ENCODE measurements at regions not wholly inside any gene's neighbourhood (a gene's known extent, or its start where the extent isn't known, plus 50 kb on each side); places are given as distances from the start of the nearest gene placed in this dataset.

- H4K20me1 ChIP-seq (ENCODE audit: low read depth, low read length), result no peaks in the 10 kb centered on the region
- H3K9me3 ChIP-seq (ENCODE audit: insufficient read depth, low read length), result no peaks in the 10 kb centered on the region
- no peak overlapping the region for H2AFZ ChIP-seq (ENCODE audit: low read depth, low read length, severe bottlenecking)
- no peak overlapping the region for H3K4me3 ChIP-seq (ENCODE audit: insufficient read depth, low read length, poor library complexity, severe bottlenecking)
- no peak overlapping the region for H3K4me2 ChIP-seq (ENCODE audit: low read depth, low read length, poor library complexity, severe bottlenecking)
- no peaks in the 10 kb centered on the region for H3K79me2 ChIP-seq (ENCODE audit: insufficient read depth, low read length)
- TF ChIP-seq CTCF (IDR thresholded peaks at IDR 0.05; ENCODE audit: insufficient read depth, low read length, poor library complexity, severe bottlenecking) (no peak), EZH2phosphoT487 (conservative IDR thresholded peaks at IDR 0.05; ENCODE audit: low read length) (no peak)
- H3K9me2 ChIP-seq (replicated peaks; ENCODE audit: insufficient read depth, low read length), result no peaks in the 10 kb centered on the region
- H3K27me3 ChIP-seq (ENCODE audit: low read length), result no peaks in the 10 kb centered on the region
- no peak overlapping the region for H3K9ac ChIP-seq (ENCODE audit: low read length)
- H3K36me3 ChIP-seq (ENCODE audit: low read length), result no peaks in the 10 kb centered on the region
- H3K27ac ChIP-seq (ENCODE audit: low read depth, low read length), result no peak overlapping the region
- no peaks in the 10 kb centered on the region for H3F3A ChIP-seq (ENCODE audit: insufficient read depth)
Observed at GRCh38 chr5:8613078-8613685, 744.2 kb downstream of the MTRR start.

GRCh38 chr5:8615142-8615858, 746.4 kb downstream of the MTRR start:
- H3K27ac ChIP-seq (ENCODE audit: low read depth, low read length), result no peak overlapping the region
- no peaks in the 10 kb centered on the region for H3F3A ChIP-seq (ENCODE audit: insufficient read depth)
- H3K9ac ChIP-seq (ENCODE audit: low read length), result no peak overlapping the region
- no peaks in the 10 kb centered on the region for H3K9me2 ChIP-seq (replicated peaks; ENCODE audit: insufficient read depth, low read length)
- no peak overlapping the region for H3K4me2 ChIP-seq (ENCODE audit: low read depth, low read length, poor library complexity, severe bottlenecking)
- no peaks in the 10 kb centered on the region for H3K27me3 ChIP-seq (ENCODE audit: low read length)
- H3K36me3 ChIP-seq (ENCODE audit: low read length), result no peaks in the 10 kb centered on the region
- no peaks in the 10 kb centered on the region for H4K20me1 ChIP-seq (ENCODE audit: low read depth, low read length)
- no peak overlapping the region for H3K4me3 ChIP-seq (ENCODE audit: insufficient read depth, low read length, poor library complexity, severe bottlenecking)
- TF ChIP-seq CTCF (IDR thresholded peaks at IDR 0.05; ENCODE audit: insufficient read depth, low read length, poor library complexity, severe bottlenecking), result no peak
- TF ChIP-seq EZH2phosphoT487 (conservative IDR thresholded peaks at IDR 0.05; ENCODE audit: low read length), result no peak
- no peak overlapping the region for H2AFZ ChIP-seq (ENCODE audit: low read depth, low read length, severe bottlenecking)
- no peaks in the 10 kb centered on the region for H3K9me3 ChIP-seq (ENCODE audit: insufficient read depth, low read length)
- no peaks in the 10 kb centered on the region for H3K79me2 ChIP-seq (ENCODE audit: insufficient read depth, low read length)

- Histone ChIP-seq H3K9me2 (replicated peaks; ENCODE audit: insufficient read depth, low read length) (no peaks in the 10 kb centered on the region), H3K4me3 (ENCODE audit: insufficient read depth, low read length, poor library complexity, severe bottlenecking) (no peak overlapping the region), H3K27ac (ENCODE audit: low read depth, low read length) (no peak overlapping the region), H3F3A (ENCODE audit: insufficient read depth) (no peaks in the 10 kb centered on the region), H3K4me2 (ENCODE audit: low read depth, low read length, poor library complexity, severe bottlenecking) (no peak overlapping the region), H2AFZ (ENCODE audit: low read depth, low read length, severe bottlenecking) (no peak overlapping the region), H3K9ac (ENCODE audit: low read length) (no peak overlapping the region), H3K9me3 (ENCODE audit: insufficient read depth, low read length) (no peaks in the 10 kb centered on the region), H3K36me3 (ENCODE audit: low read length) (no peaks in the 10 kb centered on the region), H3K27me3 (ENCODE audit: low read length) (no peaks in the 10 kb centered on the region), H4K20me1 (ENCODE audit: low read depth, low read length) (no peaks in the 10 kb centered on the region), H3K79me2 (ENCODE audit: insufficient read depth, low read length) (no peaks in the 10 kb centered on the region)
- TF ChIP-seq EZH2phosphoT487 (conservative IDR thresholded peaks at IDR 0.05; ENCODE audit: low read length), result no peak
Observed at GRCh38 chr5:8628521-8628920, 759.6 kb downstream of the MTRR start.

GRCh38 chr5:8633259-8633658, 764.3 kb downstream of the MTRR start:
- Histone ChIP-seq H4K20me1 (ENCODE audit: low read depth, low read length) (no peaks in the 10 kb centered on the region), H3K4me3 (ENCODE audit: insufficient read depth, low read length, poor library complexity, severe bottlenecking) (no peak overlapping the region), H3F3A (ENCODE audit: insufficient read depth) (no peaks in the 10 kb centered on the region), H3K9me2 (replicated peaks; ENCODE audit: insufficient read depth, low read length) (no peaks in the 10 kb centered on the region), H3K9ac (ENCODE audit: low read length) (no peak overlapping the region), H3K27me3 (ENCODE audit: low read length) (no peaks in the 10 kb centered on the region), H3K9me3 (ENCODE audit: insufficient read depth, low read length) (no peaks in the 10 kb centered on the region), H3K79me2 (ENCODE audit: insufficient read depth, low read length) (no peaks in the 10 kb centered on the region), H2AFZ (ENCODE audit: low read depth, low read length, severe bottlenecking) (no peak overlapping the region), H3K36me3 (ENCODE audit: low read length) (no peaks in the 10 kb centered on the region), H3K4me2 (ENCODE audit: low read depth, low read length, poor library complexity, severe bottlenecking) (no peak overlapping the region), H3K27ac (ENCODE audit: low read depth, low read length) (no peak overlapping the region)
- no peak for TF ChIP-seq EZH2phosphoT487 (conservative IDR thresholded peaks at IDR 0.05; ENCODE audit: low read length)
- no peak for TF ChIP-seq CTCF (IDR thresholded peaks at IDR 0.05; ENCODE audit: insufficient read depth, low read length, poor library complexity, severe bottlenecking)
